ENCODE measurements at regions not wholly inside any gene's neighbourhood (a gene's known extent, or its start where the extent isn't known, plus 50 kb on each side); places are given as distances from the start of the nearest gene placed in this dataset.

- TF ChIP-seq CTCF (CRISPR knock-in tag; IDR thresholded peaks at IDR 0.05): no peak
- TF ChIP-seq HDAC6 (IDR thresholded peaks at IDR 0.05; ENCODE audit: low read depth, low read length): no peak
- TF ChIP-seq FOSL1 (CRISPR knock-in tag; IDR thresholded peaks at IDR 0.05; ENCODE audit: borderline replicate concordance): no peak
- no peak for TF ChIP-seq E2F1 (CRISPR knock-in tag; IDR thresholded peaks at IDR 0.05)
- no peak for TF ChIP-seq DMTF1 (CRISPR knock-in tag; IDR thresholded peaks at IDR 0.05)
- TF ChIP-seq MXI1 (IDR thresholded peaks at IDR 0.05; ENCODE audit: borderline replicate concordance, low read depth, low read length): no peak
- TF ChIP-seq TCF7L2 (IDR thresholded peaks at IDR 0.05; ENCODE audit: low read depth, low read length): no peak
- TF ChIP-seq SETDB1 (CRISPR knock-in tag; IDR thresholded peaks at IDR 0.05; ENCODE audit: borderline replicate concordance): no peak
- TF ChIP-seq ZC3H4 (CRISPR knock-in tag; IDR thresholded peaks at IDR 0.05; ENCODE audit: borderline replicate concordance): no peak
- TF ChIP-seq HOXA9 (CRISPR knock-in tag; IDR thresholded peaks at IDR 0.05; ENCODE audit: borderline replicate concordance): no peak
- no peak for TF ChIP-seq SMARCE1 (IDR thresholded peaks at IDR 0.05; ENCODE audit: borderline replicate concordance)
Measured at GRCh38 chr1:55529017-55529416, 313.9 kb upstream of the USP24 start.
